SKM-1 (cell line): ENCODE measurements at regions not wholly inside any gene's neighbourhood (a gene's known extent, or its start where the extent isn't known, plus 50 kb on each side); places are given as distances from the start of the nearest gene placed in this dataset.

Experiments
- DNase-seq: peaks from one replicate; lab custom pipeline; 2025; ENCODE audit not compliant: unreplicated experiment; lab: John Stamatoyannopoulos, UW

- DNase-seq, result no peak
Measured at GRCh38 chr1:106603616-106604015, 452.9 kb upstream of the PRMT6 start.

- no peak for DNase-seq
Measured at GRCh38 chr1:106608841-106609240, 447.6 kb upstream of the PRMT6 start.

GRCh38 chr1:106613068-106613467 lies 443.4 kb upstream of the PRMT6 start:
- DNase-seq, result no peak

- DNase-seq, result no peak
Measured at GRCh38 chr1:106613861-106614260, 442.6 kb upstream of the PRMT6 start.

GRCh38 chr1:106615473-106615872 lies 441.0 kb upstream of the PRMT6 start:
- no peak for DNase-seq

- no peak for DNase-seq
Measured at GRCh38 chr1:106619080-106619826, 437.2 kb upstream of the PRMT6 start.

GRCh38 chr1:106619827-106620134 lies 436.7 kb upstream of the PRMT6 start:
- no peak for DNase-seq

- no peak for DNase-seq
Measured at GRCh38 chr1:106620521-106620954, 435.9 kb upstream of the PRMT6 start.

- no peak for DNase-seq
Measured at GRCh38 chr1:106621853-106622252, 434.6 kb upstream of the PRMT6 start.

GRCh38 chr1:106637566-106637965 lies 418.9 kb upstream of the PRMT6 start:
- DNase-seq, result no peak

GRCh38 chr1:106646261-106646784 lies 410.2 kb upstream of the PRMT6 start:
- DNase-seq, result no peak

- DNase-seq, result no peak
Measured at GRCh38 chr1:106646816-106647215, 409.7 kb upstream of the PRMT6 start.

- no peak for DNase-seq
Measured at GRCh38 chr1:106651028-106651762, 405.3 kb upstream of the PRMT6 start.

GRCh38 chr1:106659490-106660244 lies 396.8 kb upstream of the PRMT6 start:
- DNase-seq, result no peak

GRCh38 chr1:106675558-106675957 lies 380.9 kb upstream of the PRMT6 start:
- DNase-seq, result no peak

- DNase-seq, result no peak
Measured at GRCh38 chr1:106676021-106676420, 380.5 kb upstream of the PRMT6 start.

- DNase-seq, result no peak
Measured at GRCh38 chr1:106677181-106677580, 379.3 kb upstream of the PRMT6 start.

GRCh38 chr1:106677721-106678120 lies 378.8 kb upstream of the PRMT6 start:
- DNase-seq, result no peak

GRCh38 chr1:106678279-106679050 lies 378.0 kb upstream of the PRMT6 start:
- no peak for DNase-seq

- no peak for DNase-seq
Measured at GRCh38 chr1:106680216-106680615, 376.3 kb upstream of the PRMT6 start.

- DNase-seq, result no peak
Measured at GRCh38 chr1:106680776-106681344, 375.6 kb upstream of the PRMT6 start.
